ENCODE measurements at regions not wholly inside any gene's neighbourhood (a gene's known extent, or its start where the extent isn't known, plus 50 kb on each side); places are given as distances from the start of the nearest gene placed in this dataset.

GRCh38 chr17:5753421-5753820 lies 169.1 kb upstream of the NLRP1 start:
- no peak overlapping the region for H3K27ac ChIP-seq (replicated peaks)
- H3K4me3 ChIP-seq (replicated peaks; ENCODE audit: insufficient read depth, low read length): no peak overlapping the region
- DNase-seq (ENCODE audit: low read depth in 1 of 2, low spot score in 1 of 2): no peak
- TF ChIP-seq CTCF (IDR thresholded peaks at IDR 0.05; ENCODE audit: insufficient read depth, low read length) (no peak), POLR2AphosphoS5 (IDR thresholded peaks at IDR 0.05; ENCODE audit: low read depth) (no peak), REST (IDR thresholded peaks at IDR 0.05; ENCODE audit: insufficient replicate concordance, low read depth) (no peak), GABPA (IDR thresholded peaks at IDR 0.05; ENCODE audit: low read depth) (no peak), SPI1 (IDR thresholded peaks at IDR 0.05; ENCODE audit: borderline replicate concordance, low read depth) (no peak)
- no peaks in the 10 kb centered on the region for H3K27me3 ChIP-seq (ENCODE audit: insufficient read depth, poor library complexity, severe bottlenecking)

GRCh38 chr17:5757314-5757907 lies 173.1 kb upstream of the NLRP1 start:
- DNase-seq (ENCODE audit: low read depth in 1 of 2, low spot score in 1 of 2): no peak
- TF ChIP-seq POLR2AphosphoS5 (IDR thresholded peaks at IDR 0.05; ENCODE audit: low read depth) (no peak), GABPA (IDR thresholded peaks at IDR 0.05; ENCODE audit: low read depth) (no peak)
- H3K27ac ChIP-seq (replicated peaks): no peak overlapping the region
- no peaks in the 10 kb centered on the region for H3K27me3 ChIP-seq (ENCODE audit: insufficient read depth, poor library complexity, severe bottlenecking)
- H3K4me3 ChIP-seq (replicated peaks; ENCODE audit: insufficient read depth, low read length): no peak overlapping the region

- Histone ChIP-seq H3K27ac (replicated peaks) (no peak overlapping the region), H3K27me3 (ENCODE audit: insufficient read depth, poor library complexity, severe bottlenecking) (no peaks in the 10 kb centered on the region), H3K4me3 (replicated peaks; ENCODE audit: insufficient read depth, low read length) (no peak overlapping the region)
- TF ChIP-seq SPI1 (IDR thresholded peaks at IDR 0.05; ENCODE audit: borderline replicate concordance, low read depth): no peak
- no peak for TF ChIP-seq GABPA (IDR thresholded peaks at IDR 0.05; ENCODE audit: low read depth)
- TF ChIP-seq CTCF (IDR thresholded peaks at IDR 0.05; ENCODE audit: insufficient read depth, low read length): no peak
- TF ChIP-seq REST (IDR thresholded peaks at IDR 0.05; ENCODE audit: insufficient replicate concordance, low read depth): no peak
- no peak for TF ChIP-seq POLR2AphosphoS5 (IDR thresholded peaks at IDR 0.05; ENCODE audit: low read depth)
- no peak for DNase-seq (ENCODE audit: low read depth in 1 of 2, low spot score in 1 of 2)
These were observed 174.3 kb upstream of the NLRP1 start for GRCh38 chr17:5758651-5759050.

- no peak for DNase-seq (ENCODE audit: low read depth in 1 of 2, low spot score in 1 of 2)
- TF ChIP-seq CTCF (IDR thresholded peaks at IDR 0.05; ENCODE audit: insufficient read depth, low read length) (no peak), SPI1 (IDR thresholded peaks at IDR 0.05; ENCODE audit: borderline replicate concordance, low read depth) (no peak), POLR2AphosphoS5 (IDR thresholded peaks at IDR 0.05; ENCODE audit: low read depth) (no peak), REST (IDR thresholded peaks at IDR 0.05; ENCODE audit: insufficient replicate concordance, low read depth) (no peak), GABPA (IDR thresholded peaks at IDR 0.05; ENCODE audit: low read depth) (no peak)
These were observed 175.2 kb upstream of the NLRP1 start for GRCh38 chr17:5759501-5759925.

More at GRCh38 chr17:5759501-5759925, 175.2 kb upstream of the NLRP1 start:
- no peak overlapping the region for H3K4me3 ChIP-seq (replicated peaks; ENCODE audit: insufficient read depth, low read length)
- H3K27ac ChIP-seq (replicated peaks): no peak overlapping the region
- no peaks in the 10 kb centered on the region for H3K27me3 ChIP-seq (ENCODE audit: insufficient read depth, poor library complexity, severe bottlenecking)

Data from HL-60 (cell line).